ENCODE measurements at regions not wholly inside any gene's neighbourhood (a gene's known extent, or its start where the extent isn't known, plus 50 kb on each side); places are given as distances from the start of the nearest gene placed in this dataset.

DNA sequence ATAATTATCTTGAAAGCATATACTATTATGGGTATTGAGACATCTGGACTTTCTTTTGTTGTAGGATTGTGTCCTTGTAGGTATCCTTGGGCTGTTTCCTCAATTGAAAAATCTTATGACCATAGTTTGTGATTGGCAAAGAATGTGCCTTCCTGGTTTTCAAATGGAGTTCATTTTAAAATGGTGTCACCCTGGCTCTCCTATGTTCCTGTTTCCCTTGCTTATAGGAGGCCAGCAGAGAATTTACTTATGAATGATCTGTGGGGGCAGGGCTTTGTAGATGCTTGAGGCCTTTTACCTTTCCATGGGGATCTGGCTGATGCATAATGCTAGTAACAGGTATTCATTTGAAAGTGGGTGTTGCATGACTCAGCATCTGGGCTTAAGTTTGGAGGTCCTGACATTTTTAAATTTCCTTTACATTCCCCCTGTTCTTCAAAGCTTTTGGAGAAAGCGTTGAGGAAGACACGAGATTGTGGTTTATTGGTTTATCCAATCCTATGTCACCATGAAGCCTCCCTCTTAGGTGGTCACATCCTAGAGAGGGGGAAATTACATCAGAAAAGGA is 135.0 kb upstream of the PROKR2 start:
- H3K4me3 Mint-ChIP-seq: no peak overlapping the region
- no peaks in the 10 kb centered on the region for H3K36me3 Mint-ChIP-seq (ENCODE audit: low read depth)
- no peaks in the 10 kb centered on the region for H3K4me1 Mint-ChIP-seq (ENCODE audit: low read depth)
- H3K9me3 Mint-ChIP-seq: no peaks in the 10 kb centered on the region; the same call in 1 of the 2 replicates
- TF ChIP-seq, protein P1, sequence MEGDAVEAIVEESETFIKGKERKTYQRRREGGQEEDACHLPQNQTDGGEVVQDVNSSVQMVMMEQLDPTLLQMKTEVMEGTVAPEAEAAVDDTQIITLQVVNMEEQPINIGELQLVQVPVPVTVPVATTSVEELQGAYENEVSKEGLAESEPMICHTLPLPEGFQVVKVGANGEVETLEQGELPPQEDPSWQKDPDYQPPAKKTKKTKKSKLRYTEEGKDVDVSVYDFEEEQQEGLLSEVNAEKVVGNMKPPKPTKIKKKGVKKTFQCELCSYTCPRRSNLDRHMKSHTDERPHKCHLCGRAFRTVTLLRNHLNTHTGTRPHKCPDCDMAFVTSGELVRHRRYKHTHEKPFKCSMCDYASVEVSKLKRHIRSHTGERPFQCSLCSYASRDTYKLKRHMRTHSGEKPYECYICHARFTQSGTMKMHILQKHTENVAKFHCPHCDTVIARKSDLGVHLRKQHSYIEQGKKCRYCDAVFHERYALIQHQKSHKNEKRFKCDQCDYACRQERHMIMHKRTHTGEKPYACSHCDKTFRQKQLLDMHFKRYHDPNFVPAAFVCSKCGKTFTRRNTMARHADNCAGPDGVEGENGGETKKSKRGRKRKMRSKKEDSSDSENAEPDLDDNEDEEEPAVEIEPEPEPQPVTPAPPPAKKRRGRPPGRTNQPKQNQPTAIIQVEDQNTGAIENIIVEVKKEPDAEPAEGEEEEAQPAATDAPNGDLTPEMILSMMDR (IDR thresholded peaks at IDR 0.05): no peak
- DNase-seq: no peak
- no peak overlapping the region for H3K27ac Mint-ChIP-seq
- peaks cover 4% of the 10 kb centered on the region for H3K27me3 Mint-ChIP-seq (ENCODE audit: insufficient read depth)

DNA sequence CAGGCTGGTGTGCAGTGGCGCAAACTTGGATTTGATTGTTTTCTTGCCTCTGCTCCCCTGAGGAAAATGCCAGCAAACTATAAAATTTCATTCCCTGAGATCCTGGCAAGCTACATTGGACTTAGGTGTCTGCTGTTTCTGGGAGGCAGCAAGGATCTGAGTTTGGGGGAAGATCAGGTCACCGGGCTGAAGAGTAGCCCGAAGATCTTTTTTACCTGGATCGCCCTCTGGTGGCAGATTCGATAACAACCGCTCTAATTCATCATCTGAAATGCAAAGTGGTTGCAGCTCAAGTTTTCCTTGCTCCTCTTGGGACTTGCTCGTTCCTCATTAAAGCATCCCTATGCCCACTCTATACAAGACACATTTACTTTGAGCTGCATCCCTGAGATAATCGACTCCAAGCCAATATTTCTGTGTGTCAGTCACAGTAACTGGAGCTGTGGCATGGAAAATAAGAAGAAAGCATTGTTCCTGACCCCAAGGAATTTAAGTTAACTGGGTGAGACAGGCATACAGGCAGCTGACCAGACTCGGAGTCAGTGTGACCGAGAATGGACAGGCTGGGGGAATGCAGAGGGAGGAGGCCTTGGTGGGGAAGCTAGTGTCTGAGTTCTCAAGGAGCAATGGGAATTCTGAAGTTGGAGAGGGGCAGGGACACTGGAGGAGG is 131.8 kb upstream of the PROKR2 start:
- TF ChIP-seq, protein P1 (IDR thresholded peaks at IDR 0.05): peak; percentile 89
- Mint-ChIP-seq H3K27ac (no peak overlapping the region), H3K9me3 (no peaks in the 10 kb centered on the region), H3K4me1 (ENCODE audit: low read depth) (no peaks in the 10 kb centered on the region), H3K27me3 (ENCODE audit: insufficient read depth) (peaks cover 20% of the 10 kb centered on the region), H3K4me3 (no peak overlapping the region), H3K36me3 (ENCODE audit: low read depth) (no peaks in the 10 kb centered on the region)
- DNase-seq: peak; percentile 20

DNA sequence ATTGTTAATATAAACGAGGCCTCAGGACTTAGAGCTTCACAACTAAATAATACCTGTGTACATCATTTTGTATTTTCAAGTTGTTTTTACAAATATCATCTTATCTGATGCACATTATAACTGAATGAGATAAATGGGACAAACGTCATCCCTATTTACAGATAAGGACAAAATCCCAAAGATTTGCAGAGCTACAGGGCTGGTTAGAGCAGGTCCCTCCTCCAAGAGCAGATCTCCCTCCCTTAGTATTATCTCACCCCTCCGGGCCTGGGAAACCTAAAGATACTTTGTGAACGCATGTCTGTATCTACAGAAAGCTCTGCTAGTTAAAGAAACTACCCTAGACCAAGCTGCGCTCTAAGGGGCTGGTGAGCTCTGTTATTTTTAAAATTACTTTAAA is 130.4 kb upstream of the PROKR2 start:
- Mint-ChIP-seq H3K4me1 (ENCODE audit: low read depth) (no peaks in the 10 kb centered on the region), H3K36me3 (ENCODE audit: low read depth) (no peaks in the 10 kb centered on the region), H3K27ac (no peak overlapping the region), H3K9me3 (no peaks in the 10 kb centered on the region), H3K27me3 (ENCODE audit: insufficient read depth) (peaks cover 22% of the 10 kb centered on the region), H3K4me3 (no peak overlapping the region)
- TF ChIP-seq, protein P1 (IDR thresholded peaks at IDR 0.05): no peak
- no peak for DNase-seq

DNA sequence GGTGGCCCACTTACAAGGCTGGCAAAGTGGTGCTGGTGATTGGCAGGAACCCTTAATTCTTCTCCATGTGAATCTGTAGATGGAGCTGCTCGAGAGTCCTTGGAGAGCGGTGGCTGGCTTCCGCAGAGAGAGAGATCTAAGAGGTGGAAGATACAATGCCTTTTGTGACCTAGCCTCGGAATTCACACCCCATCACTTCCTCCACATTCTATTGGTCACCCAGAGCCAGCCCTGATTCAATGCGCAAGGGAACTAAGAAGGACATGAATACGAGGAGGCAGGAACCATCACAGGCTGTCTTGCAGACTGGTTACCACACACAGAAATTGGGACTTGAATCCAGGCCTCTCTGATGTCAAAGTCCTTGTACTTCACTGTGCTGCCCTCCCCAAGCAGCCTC is 128.9 kb upstream of the PROKR2 start:
- H3K36me3 Mint-ChIP-seq (ENCODE audit: low read depth): no peaks in the 10 kb centered on the region
- peaks cover 23% of the 10 kb centered on the region for H3K27me3 Mint-ChIP-seq (ENCODE audit: insufficient read depth)
- H3K4me1 Mint-ChIP-seq (ENCODE audit: low read depth): no peaks in the 10 kb centered on the region

DNA sequence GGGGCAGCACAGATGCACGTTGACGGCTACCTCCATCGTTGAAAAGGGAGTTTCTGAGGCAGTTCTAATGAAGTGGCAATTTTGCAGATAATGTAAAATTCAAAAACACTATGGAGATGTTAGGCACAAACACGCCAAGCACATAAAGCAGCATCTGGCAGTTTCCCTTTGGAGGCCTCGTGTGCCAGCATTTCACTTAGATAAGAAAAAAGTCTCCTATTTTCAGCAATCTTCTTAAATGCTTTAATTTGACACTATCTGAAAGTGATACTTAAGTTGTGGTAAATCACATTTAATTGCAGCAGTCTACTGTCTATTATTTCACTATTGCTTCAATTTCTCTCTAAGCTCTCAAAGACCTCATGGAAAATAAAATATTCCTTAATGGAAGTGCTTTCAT is 125.3 kb upstream of the PROKR2 start:
- Mint-ChIP-seq H3K4me3 (no peak overlapping the region), H3K27me3 (ENCODE audit: insufficient read depth) (peaks cover 24% of the 10 kb centered on the region), H3K4me1 (ENCODE audit: low read depth) (no peaks in the 10 kb centered on the region), H3K36me3 (ENCODE audit: low read depth) (no peaks in the 10 kb centered on the region), H3K27ac (no peak overlapping the region), H3K9me3 (no peaks in the 10 kb centered on the region)
- TF ChIP-seq, protein P1 (IDR thresholded peaks at IDR 0.05): no peak
- DNase-seq: no peak

More for the DNA sequence above, 128.9 kb upstream of the PROKR2 start:
- H3K27ac Mint-ChIP-seq: no peak overlapping the region
- H3K4me3 Mint-ChIP-seq: no peak overlapping the region
- TF ChIP-seq, protein P1 (IDR thresholded peaks at IDR 0.05): no peak
- no peaks in the 10 kb centered on the region for H3K9me3 Mint-ChIP-seq
- no peak for DNase-seq

All from HFFc6 (cell line).